Right hindlimb (tissue), 1 donor: ENCODE measurements at regions not wholly inside any gene's neighbourhood (a gene's known extent, or its start where the extent isn't known, plus 50 kb on each side); places are given as distances from the start of the nearest gene placed in this dataset.
"Not testable (repeated sequence)": the region's sequence is repeated elsewhere in the genome, so short reads cannot be mapped to it uniquely, and the experiment has no call there.

Experiments
- DNase-seq: peaks from one replicate; pipeline ENCODE4 v3.0.0-alpha.2; 2018

DNA sequence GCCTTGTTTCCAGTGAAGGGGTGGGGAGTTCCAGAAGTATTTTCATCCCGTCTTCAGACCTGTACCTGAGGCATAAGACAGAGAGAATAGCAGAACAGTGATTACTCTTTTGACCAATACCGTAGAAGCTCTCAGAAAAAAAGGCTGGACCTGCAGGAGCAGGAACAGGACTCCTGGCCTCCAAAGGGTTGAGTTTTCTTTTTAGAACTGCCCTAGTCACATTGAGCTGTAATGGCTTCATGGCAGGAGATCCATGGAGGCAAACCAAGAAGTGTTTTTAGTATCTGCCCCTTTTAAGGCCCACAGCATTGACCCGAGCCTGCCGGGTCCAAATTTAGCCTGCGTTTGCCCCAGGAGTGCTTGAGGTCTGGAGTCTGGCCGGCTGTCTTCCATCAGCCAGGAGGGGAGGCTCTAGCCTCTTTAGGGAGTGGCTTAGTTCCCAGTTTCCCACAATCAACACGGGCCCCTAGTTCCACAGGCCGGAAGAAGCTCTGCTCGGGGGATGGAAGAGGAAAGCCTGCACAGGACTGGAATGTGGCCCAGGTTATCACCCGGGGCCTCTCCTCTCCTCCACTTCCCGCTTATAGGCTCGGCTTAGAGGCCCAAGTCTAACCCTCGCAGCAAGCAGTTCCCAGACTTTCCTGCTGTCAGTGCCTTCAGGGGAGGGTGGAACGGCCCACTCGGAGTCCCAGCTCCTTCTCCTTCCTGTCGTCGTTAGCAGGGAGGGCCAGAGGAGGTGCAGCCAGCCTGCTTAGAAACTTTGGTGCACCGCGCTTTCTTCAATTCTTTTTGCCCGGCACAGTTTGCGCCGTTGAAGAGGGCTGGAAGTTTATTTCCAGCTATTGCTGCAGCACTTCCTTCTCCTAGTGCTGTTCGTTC is 80.7 kb downstream of the C9orf152 start:
- peak; percentile 94 for DNase-seq

DNA sequence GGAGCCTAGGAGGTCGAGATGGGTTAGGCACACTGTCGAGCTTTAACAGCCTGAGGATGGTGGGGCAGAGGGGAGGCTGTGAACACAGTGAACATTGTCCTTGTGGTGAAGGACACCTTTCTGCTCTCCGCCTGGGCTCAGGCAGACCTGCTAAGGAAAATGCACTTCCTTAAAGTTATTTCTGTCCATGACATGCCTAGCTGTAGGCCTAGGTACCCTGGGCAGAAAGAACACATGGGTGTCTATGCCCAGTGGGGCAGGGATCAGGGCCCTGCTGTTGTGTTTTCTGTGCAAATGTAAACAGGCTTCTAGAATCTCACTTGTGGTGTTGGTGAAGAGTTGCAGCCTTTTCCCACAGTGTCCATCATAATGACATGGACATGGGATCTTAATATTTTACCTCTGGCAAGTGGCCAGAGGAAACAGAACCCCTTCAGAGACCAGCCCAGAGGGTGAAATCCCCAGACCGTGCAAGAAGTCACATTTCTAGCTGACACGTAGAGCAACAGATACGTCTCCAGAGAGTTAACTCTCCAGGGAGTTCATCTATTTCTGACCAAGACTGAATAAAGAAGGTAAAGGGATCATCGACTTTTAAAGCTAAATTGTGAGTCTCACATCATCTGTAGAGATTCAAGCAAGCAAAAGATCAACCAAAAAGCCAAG is 79.2 kb downstream of the C9orf152 start:
- no peak for DNase-seq

- DNase-seq: no peak
Observed at GRCh38 chr9:110129425-110129824, 78.5 kb downstream of the C9orf152 start.

GRCh38 chr9:110130211-110130610 is 77.7 kb downstream of the C9orf152 start:
- DNase-seq: no peak

DNA sequence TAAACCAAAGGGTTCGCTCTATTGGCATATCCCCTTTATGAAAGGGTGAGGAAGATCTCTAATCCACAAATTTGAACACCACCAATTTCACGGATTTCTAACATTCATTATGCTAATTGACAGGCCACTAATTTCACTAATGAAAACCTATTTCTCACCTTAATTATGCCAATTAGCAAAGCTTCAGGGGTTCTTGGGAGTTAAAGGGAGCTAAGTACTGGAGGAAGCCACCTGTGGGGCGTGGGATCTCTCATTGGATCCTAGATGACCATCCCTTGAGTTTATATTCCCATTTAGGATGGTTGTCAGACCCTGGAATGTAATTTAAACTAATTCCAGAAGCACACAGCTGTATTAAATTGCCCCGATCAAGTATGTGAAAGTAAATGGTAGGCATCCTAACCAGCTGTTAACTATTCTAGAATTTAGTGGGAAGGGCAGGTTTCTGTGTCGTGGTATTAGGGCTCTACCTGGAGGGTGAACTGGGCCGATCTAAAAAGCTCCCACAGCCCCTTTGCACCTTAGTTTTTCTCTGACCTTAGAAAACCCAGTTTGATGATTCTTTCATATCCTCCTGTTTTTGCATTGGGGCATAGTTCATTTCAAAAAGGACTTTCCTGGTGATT is 77.1 kb downstream of the C9orf152 start:
- no peak for DNase-seq

GRCh38 chr9:110131499-110131898 is 76.5 kb downstream of the C9orf152 start:
- DNase-seq: no peak

DNA sequence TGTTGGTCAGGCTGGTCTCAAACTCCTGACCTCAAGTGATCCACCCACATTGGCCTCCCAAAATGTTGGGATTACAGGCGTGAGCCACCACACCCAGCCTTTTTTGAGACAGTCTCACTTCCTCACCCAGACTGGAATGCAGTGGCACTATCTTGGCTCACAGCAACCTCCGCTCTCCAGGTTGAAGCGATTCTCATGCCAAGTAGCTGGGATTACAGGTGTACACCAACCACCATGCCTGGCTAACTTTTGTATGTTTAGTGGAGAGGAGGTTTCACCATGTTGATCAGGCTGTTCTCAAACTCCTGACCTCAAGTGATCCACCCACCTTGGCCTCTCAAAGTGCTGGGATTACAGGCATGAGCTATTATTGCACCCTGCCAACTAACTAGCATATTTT is 75.4 kb downstream of the C9orf152 start:
- DNase-seq: not testable (repeated sequence)

DNA sequence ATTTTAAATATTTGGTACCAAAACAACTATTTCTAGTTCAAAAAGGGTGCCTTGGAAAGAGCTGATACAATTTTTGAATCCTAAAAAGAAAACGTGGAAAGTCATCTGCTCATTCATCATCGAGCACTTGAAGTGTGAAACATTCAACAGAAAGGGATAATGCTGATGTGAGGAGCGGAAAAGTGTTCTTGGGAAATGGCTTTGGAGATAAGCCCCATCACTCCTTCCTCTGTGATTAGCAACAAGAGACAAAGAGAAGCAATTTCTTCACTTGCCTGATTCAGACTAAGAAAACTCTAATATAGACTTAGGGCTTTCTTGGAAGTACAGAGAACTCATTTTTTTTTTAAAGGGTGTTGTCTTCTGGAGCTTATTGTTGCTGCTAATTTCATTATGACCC is 74.9 kb downstream of the C9orf152 start:
- no peak for DNase-seq

- peak; percentile 35 for DNase-seq
Observed at GRCh38 chr9:110133608-110134210, 74.2 kb downstream of the C9orf152 start.

DNA sequence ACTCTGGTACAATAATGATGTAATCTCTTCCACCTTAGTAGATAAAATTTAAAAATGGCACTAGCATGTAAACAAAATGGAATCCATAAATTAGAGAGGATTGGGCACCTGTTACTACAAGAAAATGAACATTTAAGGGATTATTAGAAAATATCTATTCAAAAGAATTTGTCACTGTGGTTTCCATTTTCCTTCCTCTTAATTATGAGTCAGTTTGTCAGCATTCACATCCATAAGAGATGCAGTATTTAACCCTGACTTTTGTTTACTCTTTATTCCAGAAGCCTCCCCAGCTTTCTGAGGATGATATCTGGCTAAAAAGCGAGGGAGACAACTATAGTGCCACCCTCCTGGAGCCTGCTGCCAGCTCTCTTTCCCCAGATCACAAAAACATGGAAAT is 72.1 kb downstream of the C9orf152 start:
- no peak for DNase-seq

DNA sequence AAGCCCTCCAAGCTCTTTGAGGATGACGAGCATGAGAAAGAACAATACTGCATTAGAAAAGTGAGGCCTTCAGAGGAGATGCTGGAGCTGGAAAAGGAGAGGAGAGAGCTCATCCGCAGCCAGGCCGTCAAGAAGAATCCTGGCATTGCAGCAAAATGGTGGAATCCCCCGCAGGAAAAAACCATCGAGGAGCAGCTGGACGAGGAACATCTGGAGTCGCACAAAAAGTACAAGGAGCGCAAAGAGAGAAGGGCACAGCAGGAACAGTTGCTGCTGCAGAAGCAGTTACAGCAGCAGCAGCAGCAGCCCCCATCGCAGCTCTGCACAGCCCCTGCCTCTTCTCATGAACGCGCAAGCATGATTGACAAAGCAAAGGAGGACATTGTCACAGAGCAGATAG is 71.2 kb downstream of the C9orf152 start:
- no peak for DNase-seq

DNA sequence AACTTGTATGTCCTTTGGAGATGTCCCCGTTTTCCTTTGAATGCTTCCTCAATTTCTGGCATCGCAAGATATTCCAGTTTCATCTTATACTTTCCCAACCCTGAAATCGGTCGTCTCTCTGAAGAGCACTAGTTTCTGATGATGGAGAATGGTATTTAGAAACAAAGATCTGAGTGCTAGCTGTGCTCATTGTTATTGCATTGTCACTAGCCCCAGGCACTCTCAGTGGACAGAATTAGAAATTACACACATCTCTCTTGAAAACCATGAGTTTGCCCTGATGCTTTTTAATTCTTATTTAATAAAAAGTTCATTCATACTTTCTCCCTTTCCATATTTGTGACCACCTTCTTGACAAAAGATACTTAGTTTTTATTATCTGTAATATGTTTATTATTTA is 67.7 kb downstream of the C9orf152 start:
- no peak for DNase-seq

DNA sequence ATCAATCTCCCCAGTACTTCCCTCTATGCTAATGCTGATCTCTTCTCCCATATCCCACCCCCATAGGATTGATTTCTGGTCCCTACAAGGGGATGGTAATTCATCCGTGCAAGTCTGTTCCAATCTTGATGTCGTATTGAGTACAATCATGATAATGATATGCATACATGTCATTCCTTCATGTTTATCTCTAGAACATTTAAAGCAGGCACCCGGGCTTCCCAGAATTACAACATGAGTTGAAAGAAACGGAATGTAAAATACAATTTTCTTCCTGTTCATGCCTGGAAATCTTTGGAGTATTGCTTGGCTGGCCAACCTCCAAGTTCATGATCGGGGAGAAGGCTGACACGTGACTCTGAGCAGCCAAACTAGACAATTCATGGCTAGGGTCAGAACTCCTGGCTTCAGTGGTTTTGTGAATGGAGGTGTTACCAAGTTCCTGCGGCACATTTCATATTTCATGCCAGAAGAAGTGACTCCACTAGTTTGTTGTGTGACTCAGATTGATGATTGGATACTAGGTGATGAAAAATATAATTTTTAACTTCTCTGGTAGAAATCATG is 66.6 kb downstream of the C9orf152 start:
- DNase-seq: peak; percentile 49

DNA sequence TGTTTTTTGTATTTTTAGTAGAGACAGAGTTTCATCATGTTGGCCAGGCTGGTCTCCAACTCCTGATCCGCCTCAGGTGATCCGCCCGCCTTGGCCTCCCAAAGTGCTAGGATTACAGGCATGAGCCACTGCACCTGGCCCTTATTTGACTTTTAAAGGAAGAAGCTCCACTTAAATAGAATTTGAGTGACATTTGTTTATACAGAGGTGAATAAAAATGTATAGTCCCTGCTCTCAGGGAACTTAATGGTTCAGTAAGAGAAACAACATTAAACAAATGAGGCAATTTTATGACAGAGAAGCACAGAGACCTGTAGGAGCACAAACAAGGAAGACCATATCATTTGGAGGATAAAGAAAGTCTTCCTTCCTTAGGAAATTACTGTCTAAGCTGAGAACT is 65.7 kb downstream of the C9orf152 start:
- DNase-seq: no peak

GRCh38 chr9:110142868-110143481 is 65.0 kb downstream of the C9orf152 start:
- no peak for DNase-seq

GRCh38 chr9:110143485-110143884 is 64.5 kb downstream of the C9orf152 start:
- DNase-seq: no peak

- DNase-seq: no peak
Observed at GRCh38 chr9:110143950-110144545, 63.9 kb downstream of the C9orf152 start.

- no peak for DNase-seq
Observed at GRCh38 chr9:110146373-110146772, 61.6 kb downstream of the C9orf152 start.

GRCh38 chr9:110148384-110148783 is 59.6 kb downstream of the C9orf152 start:
- no peak for DNase-seq

DNA sequence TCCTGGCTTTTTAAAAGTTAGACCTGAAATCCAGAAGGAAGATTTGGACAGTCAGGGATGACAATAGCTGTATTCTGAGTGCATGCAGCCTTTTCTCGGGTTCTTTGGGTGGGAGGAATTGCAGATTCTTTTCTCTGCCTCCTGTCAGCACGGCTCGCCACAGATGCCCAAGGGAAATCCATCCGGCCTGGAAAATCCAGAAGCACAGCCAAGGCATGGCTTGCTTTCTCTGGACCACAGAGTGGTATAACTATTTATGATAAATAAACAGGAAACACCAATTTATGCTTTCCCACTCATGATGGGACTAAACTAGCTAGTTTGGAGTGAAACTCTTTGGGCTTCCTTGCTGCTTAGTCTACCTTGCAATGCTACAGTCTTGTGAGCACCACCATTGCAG is 59.1 kb downstream of the C9orf152 start:
- DNase-seq: peak; percentile 61
